22Rv1 (cell line): ENCODE measurements at regions not wholly inside any gene's neighbourhood (a gene's known extent, or its start where the extent isn't known, plus 50 kb on each side); places are given as distances from the start of the nearest gene placed in this dataset.

Experiments used
- ZFX ChIP-seq: fragments of 450-650 bp; IDR thresholded peaks from 2 replicates; pipeline ENCODE4 v1.6.1; 2017; ENCODE audit warnings: antibody characterized with exemption, borderline replicate concordance
- TF ChIP-seq, protein P1 (sequence below): fragments of 450-650 bp; IDR thresholded peaks from 2 replicates; pipeline ENCODE4 v1.5.1; 2017; ENCODE audit warnings: mild to moderate bottlenecking

DNA sequence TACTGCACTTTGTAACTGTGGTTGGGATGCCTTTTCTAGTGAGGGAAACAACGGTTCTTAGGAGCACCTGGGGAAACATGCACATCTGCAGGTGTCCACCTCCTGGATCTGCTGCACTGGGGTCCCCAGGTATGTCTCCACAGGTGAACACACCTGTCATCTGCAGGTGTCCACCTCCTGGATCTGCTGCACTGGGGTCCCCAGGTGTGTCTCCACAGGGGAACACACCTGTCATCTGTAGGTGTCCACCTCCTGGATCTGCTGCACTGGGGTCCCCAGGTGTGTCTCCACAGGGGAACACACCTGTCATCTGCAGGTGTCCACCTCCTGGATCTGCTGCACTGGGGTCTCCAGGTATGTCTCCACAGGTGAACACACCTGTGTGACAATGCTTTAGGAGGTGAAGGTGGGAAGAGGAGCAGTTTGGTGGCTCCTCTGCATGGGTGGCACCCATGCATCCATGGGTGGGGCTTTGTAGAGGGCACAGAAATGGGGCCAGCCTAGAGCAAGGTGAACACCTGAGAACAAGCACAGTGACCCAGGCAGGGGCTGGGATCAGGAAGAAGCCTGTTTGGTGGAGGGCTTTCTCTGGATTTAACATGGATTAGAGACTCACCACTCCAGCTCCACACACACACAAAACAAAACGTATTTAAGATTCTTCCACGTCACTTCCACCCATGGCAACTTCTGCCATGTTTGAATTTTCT, 206.0 kb upstream of the CDH4 start:
- TF ChIP-seq, protein P1, sequence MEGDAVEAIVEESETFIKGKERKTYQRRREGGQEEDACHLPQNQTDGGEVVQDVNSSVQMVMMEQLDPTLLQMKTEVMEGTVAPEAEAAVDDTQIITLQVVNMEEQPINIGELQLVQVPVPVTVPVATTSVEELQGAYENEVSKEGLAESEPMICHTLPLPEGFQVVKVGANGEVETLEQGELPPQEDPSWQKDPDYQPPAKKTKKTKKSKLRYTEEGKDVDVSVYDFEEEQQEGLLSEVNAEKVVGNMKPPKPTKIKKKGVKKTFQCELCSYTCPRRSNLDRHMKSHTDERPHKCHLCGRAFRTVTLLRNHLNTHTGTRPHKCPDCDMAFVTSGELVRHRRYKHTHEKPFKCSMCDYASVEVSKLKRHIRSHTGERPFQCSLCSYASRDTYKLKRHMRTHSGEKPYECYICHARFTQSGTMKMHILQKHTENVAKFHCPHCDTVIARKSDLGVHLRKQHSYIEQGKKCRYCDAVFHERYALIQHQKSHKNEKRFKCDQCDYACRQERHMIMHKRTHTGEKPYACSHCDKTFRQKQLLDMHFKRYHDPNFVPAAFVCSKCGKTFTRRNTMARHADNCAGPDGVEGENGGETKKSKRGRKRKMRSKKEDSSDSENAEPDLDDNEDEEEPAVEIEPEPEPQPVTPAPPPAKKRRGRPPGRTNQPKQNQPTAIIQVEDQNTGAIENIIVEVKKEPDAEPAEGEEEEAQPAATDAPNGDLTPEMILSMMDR: no peak
- TF ChIP-seq ZFX: no peak
